GM18867 (cell line): ENCODE measurements at regions not wholly inside any gene's neighbourhood (a gene's known extent, or its start where the extent isn't known, plus 50 kb on each side); places are given as distances from the start of the nearest gene placed in this dataset.
"Not testable (repeated sequence)": the region's sequence is repeated elsewhere in the genome, so short reads cannot be mapped to it uniquely, and the experiment has no call there.

Experiments used
- ATAC-seq: cut with Tn5 transposase; IDR thresholded peaks from one replicate; pipeline ENCODE4 v1.9.1; 2021; ENCODE audit warnings: mild to moderate bottlenecking, moderate library complexity; ENCODE audit not compliant: unreplicated experiment

- no peak for ATAC-seq
Measured at GRCh38 chr4:141513866-141514265, 122.5 kb upstream of the IL15 start.

- no peak for ATAC-seq
Measured at GRCh38 chr4:141518222-141518621, 118.2 kb upstream of the IL15 start.

GRCh38 chr4:141524116-141524515, 112.3 kb upstream of the IL15 start:
- ATAC-seq: no peak

GRCh38 chr4:141524841-141525240, 111.5 kb upstream of the IL15 start:
- no peak for ATAC-seq

- no peak for ATAC-seq
Measured at GRCh38 chr4:141530627-141531026, 105.8 kb upstream of the IL15 start.

- no peak for ATAC-seq
Measured at GRCh38 chr4:141534985-141535384, 101.4 kb upstream of the IL15 start.

- ATAC-seq: no peak
Measured at GRCh38 chr4:141538001-141538400, 98.4 kb upstream of the IL15 start.

- no peak for ATAC-seq
Measured at GRCh38 chr4:141540643-141541042, 95.7 kb upstream of the IL15 start.

GRCh38 chr4:141541851-141542250, 94.5 kb upstream of the IL15 start:
- ATAC-seq: no peak

- no peak for ATAC-seq
Measured at GRCh38 chr4:141543176-141543575, 93.2 kb upstream of the IL15 start.

GRCh38 chr4:141543706-141544105, 92.7 kb upstream of the IL15 start:
- ATAC-seq: no peak

GRCh38 chr4:141548791-141549190, 87.6 kb upstream of the IL15 start:
- no peak for ATAC-seq

- no peak for ATAC-seq
Measured at GRCh38 chr4:141560056-141560455, 76.3 kb upstream of the IL15 start.

- no peak for ATAC-seq
Measured at GRCh38 chr4:141562649-141563048, 73.7 kb upstream of the IL15 start.

- ATAC-seq: no peak
Measured at GRCh38 chr4:141563723-141564122, 72.7 kb upstream of the IL15 start.

GRCh38 chr4:141564961-141565360, 71.4 kb upstream of the IL15 start:
- ATAC-seq: not testable (repeated sequence)

- no peak for ATAC-seq
Measured at GRCh38 chr4:141565379-141566089, 70.8 kb upstream of the IL15 start.

- no peak for ATAC-seq
Measured at GRCh38 chr4:141567326-141567915, 69.0 kb upstream of the IL15 start.

- ATAC-seq: no peak
Measured at GRCh38 chr4:141569141-141569540, 67.2 kb upstream of the IL15 start.

GRCh38 chr4:141570290-141570689, 66.1 kb upstream of the IL15 start:
- ATAC-seq: no peak

- no peak for ATAC-seq
Measured at GRCh38 chr4:141571362-141571761, 65.0 kb upstream of the IL15 start.

GRCh38 chr4:141571793-141572192, 64.6 kb upstream of the IL15 start:
- ATAC-seq: no peak

GRCh38 chr4:141573678-141574077, 62.7 kb upstream of the IL15 start:
- no peak for ATAC-seq
